ENCODE measurements at regions not wholly inside any gene's neighbourhood (a gene's known extent, or its start where the extent isn't known, plus 50 kb on each side); places are given as distances from the start of the nearest gene placed in this dataset.

GRCh38 chr18:38290229-38290628 lies 724.6 kb upstream of the CELF4 start:
- DNase-seq (ENCODE audit: low spot score in 2 of 2): no peak
- H3K27ac ChIP-seq: no peak overlapping the region
- no peaks in the 10 kb centered on the region for H3K36me3 ChIP-seq
- H3K9me3 ChIP-seq: no peaks in the 10 kb centered on the region
- H3K4me1 ChIP-seq: no peaks in the 10 kb centered on the region
- 68 to 70% methylated on average over 1 of the region's 1 CpG for WGBS, 2 donors
- no peak overlapping the region for H3K4me3 ChIP-seq
- no peak for TF ChIP-seq POLR2A (IDR thresholded peaks at IDR 0.05)
- no peak for TF ChIP-seq EP300 (IDR thresholded peaks at IDR 0.05)
- no peak for TF ChIP-seq CTCF (IDR thresholded peaks at IDR 0.05)
- no peaks in the 10 kb centered on the region for H3K27me3 ChIP-seq

- no peak for DNase-seq (ENCODE audit: low spot score in 2 of 2)
- 72 to 77% methylated on average over 3 of the region's 3 CpGs for WGBS, 2 donors
- TF ChIP-seq EP300 (IDR thresholded peaks at IDR 0.05) (no peak), POLR2A (IDR thresholded peaks at IDR 0.05) (no peak), CTCF (IDR thresholded peaks at IDR 0.05) (no peak)
Measured at GRCh38 chr18:38284972-38285371, 719.4 kb upstream of the CELF4 start.

GRCh38 chr18:38263066-38263465 lies 697.5 kb upstream of the CELF4 start:
- Histone ChIP-seq H3K27me3 (no peaks in the 10 kb centered on the region), H3K36me3 (no peaks in the 10 kb centered on the region), H3K4me1 (no peaks in the 10 kb centered on the region), H3K9me3 (no peaks in the 10 kb centered on the region), H3K27ac (no peak overlapping the region), H3K4me3 (no peak overlapping the region)
- no peak for TF ChIP-seq CTCF (IDR thresholded peaks at IDR 0.05)
- TF ChIP-seq POLR2A (IDR thresholded peaks at IDR 0.05): no peak
- TF ChIP-seq EP300 (IDR thresholded peaks at IDR 0.05): no peak
- 58 to 82% methylated on average over 2 of the region's 2 CpGs for WGBS, 2 donors
- no peak for DNase-seq (ENCODE audit: low spot score in 2 of 2)

More at GRCh38 chr18:38284972-38285371, 719.4 kb upstream of the CELF4 start:
- Histone ChIP-seq H3K9me3 (no peaks in the 10 kb centered on the region), H3K27ac (no peak overlapping the region), H3K36me3 (no peaks in the 10 kb centered on the region), H3K4me3 (no peak overlapping the region), H3K27me3 (no peaks in the 10 kb centered on the region), H3K4me1 (no peaks in the 10 kb centered on the region)

DNA sequence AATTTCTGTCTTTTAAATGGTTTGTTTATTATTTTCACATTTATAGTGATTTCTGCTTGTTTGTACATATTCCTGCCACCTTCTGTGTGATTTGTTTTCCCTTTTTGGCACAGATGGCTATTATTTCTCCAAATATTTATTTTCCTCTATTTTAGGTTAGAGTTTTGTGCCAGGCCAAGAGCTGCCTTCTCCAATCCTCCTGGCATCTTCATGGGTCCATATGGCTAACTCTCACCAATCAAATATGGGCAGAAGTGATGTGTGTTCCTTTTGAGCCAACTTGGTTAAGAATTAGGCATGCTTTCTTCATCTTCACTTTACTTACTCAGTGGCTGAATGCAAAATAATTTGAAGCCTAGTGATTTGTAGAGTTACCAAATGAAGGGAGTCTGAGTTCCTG lies 697.1 kb upstream of the CELF4 start:
- Histone ChIP-seq H3K36me3 (no peaks in the 10 kb centered on the region), H3K27ac (no peak overlapping the region), H3K27me3 (no peaks in the 10 kb centered on the region), H3K4me1 (no peaks in the 10 kb centered on the region), H3K4me3 (no peak overlapping the region), H3K9me3 (no peaks in the 10 kb centered on the region)
- no peak for DNase-seq (ENCODE audit: low spot score in 2 of 2)
- TF ChIP-seq EP300 (IDR thresholded peaks at IDR 0.05): no peak
- no peak for TF ChIP-seq POLR2A (IDR thresholded peaks at IDR 0.05)
- no peak for TF ChIP-seq CTCF (IDR thresholded peaks at IDR 0.05)

- no peak for TF ChIP-seq POLR2A (IDR thresholded peaks at IDR 0.05)
- no peak for TF ChIP-seq EP300 (IDR thresholded peaks at IDR 0.05)
- no peak for TF ChIP-seq CTCF (IDR thresholded peaks at IDR 0.05)
- 36 to 39% methylated on average over 4 of the region's 4 CpGs for WGBS, 2 donors
- Histone ChIP-seq H3K4me1 (no peaks in the 10 kb centered on the region), H3K9me3 (no peaks in the 10 kb centered on the region), H3K36me3 (no peaks in the 10 kb centered on the region), H3K27me3 (no peaks in the 10 kb centered on the region), H3K4me3 (no peak overlapping the region), H3K27ac (no peak overlapping the region)
- no peak for DNase-seq (ENCODE audit: low spot score in 2 of 2)
Measured at GRCh38 chr18:38257661-38258060, 692.1 kb upstream of the CELF4 start.
